HG02885 (cell line): ENCODE measurements at regions not wholly inside any gene's neighbourhood (a gene's known extent, or its start where the extent isn't known, plus 50 kb on each side); places are given as distances from the start of the nearest gene placed in this dataset.

Experiments used
- ATAC-seq: cut with Tn5 transposase; IDR thresholded peaks from one replicate; pipeline ENCODE4 v1.9.1; 2021; ENCODE audit warnings: mild to moderate bottlenecking; ENCODE audit not compliant: unreplicated experiment, poor library complexity

GRCh38 chr4:136056748-136057147 is 1475.5 kb downstream of the PCDH18 start:
- no peak for ATAC-seq

DNA sequence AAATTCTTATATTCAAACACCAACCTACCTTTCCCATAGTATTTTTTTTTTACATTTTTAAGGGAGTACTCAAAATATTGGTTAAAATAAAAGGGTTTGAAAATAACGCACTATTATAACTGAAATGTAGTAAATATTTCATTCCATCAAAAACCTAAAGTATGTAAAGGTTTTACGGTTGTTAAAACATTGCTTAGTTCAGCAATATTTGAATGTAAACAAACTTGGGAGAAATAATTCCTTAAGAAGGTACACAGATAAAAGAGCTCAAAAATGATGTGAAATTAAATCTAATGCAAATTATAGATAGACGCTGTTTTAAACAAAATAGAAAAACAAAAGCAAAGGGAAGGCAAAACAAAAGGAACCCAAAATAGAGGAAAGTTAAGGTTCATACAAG is 1476.9 kb downstream of the PCDH18 start:
- no peak for ATAC-seq

GRCh38 chr4:136036744-136037143 is 1495.5 kb downstream of the PCDH18 start:
- no peak for ATAC-seq

DNA sequence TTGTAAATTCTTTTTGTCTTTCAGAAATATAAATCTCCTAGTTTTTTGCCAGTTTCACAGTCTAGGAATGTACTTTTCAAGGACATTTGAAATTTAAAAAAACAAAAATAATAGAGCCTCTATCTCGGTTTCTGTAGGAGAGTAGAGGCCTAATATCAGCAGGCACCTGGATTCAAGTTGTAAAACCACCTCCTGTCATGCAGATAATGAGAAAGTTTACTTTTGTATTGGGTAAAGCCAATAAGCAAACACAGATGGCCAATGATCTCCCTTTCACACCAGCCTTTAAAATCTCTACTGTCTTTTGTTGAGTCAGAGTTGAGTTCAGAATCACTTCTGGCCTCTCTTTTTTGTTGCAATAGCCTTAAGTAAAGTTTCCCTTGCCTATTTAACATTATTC is 1499.9 kb downstream of the PCDH18 start:
- ATAC-seq: no peak

GRCh38 chr4:136025540-136025939 is 1506.8 kb downstream of the PCDH18 start:
- ATAC-seq: no peak

DNA sequence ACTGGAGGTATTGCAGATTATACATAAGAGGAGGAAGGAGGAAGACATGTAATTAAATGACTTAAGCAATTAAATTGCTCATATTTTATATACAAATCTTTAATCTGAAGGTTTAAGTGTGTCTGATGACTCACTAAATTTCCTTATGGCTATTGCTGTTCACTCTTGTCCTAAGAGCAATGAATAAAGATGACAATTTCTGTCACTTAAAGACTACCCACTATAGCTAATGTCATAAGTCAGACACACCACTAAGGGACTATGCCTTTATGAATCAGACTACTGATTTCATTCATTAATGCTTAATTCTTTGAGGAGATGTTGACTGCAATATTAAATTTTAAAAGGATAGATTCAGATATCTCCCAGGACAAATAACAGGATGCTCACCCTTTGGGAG is 1514.7 kb downstream of the PCDH18 start:
- ATAC-seq: no peak

DNA sequence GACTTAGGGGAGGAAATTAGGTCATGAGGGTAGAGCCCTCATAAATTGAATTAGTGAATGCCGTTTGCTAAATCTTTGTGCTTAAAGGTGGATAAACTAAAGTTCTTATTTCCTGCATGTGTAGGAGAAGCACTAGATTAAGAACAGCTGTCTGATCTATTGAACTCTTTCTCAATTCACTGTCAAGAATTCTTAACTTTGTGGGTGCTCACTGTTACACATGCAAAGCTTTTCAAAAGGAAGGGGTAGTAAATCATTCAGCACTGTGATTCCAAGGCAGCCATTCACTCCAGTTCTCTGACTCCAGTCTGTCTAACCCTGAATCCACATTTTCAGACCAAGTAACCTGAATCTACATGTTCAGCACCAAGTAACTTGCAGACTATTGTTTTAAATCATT is 1520.1 kb downstream of the PCDH18 start:
- no peak for ATAC-seq

GRCh38 chr4:136009258-136009832 is 1522.9 kb downstream of the PCDH18 start:
- no peak for ATAC-seq

- ATAC-seq: no peak
Measured at GRCh38 chr4:136007991-136008390, 1524.3 kb downstream of the PCDH18 start.

DNA sequence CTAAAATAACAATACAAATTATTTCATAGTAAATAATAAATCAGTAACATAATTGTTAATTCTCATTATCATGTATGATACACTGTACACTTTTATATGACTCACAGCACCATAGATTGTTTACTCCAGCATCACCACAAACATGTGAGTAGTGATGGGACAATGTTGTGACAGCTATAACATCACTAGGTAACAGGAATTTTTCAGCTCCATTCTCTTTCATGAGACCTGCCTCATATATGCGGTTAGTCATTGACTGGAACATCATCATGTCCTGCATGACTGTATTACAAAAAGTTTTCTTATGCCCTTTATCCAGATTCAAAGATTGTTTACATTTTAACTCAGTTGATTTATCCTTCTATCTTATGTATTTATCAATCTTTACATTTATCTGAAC is 1530.0 kb downstream of the PCDH18 start:
- ATAC-seq: no peak

DNA sequence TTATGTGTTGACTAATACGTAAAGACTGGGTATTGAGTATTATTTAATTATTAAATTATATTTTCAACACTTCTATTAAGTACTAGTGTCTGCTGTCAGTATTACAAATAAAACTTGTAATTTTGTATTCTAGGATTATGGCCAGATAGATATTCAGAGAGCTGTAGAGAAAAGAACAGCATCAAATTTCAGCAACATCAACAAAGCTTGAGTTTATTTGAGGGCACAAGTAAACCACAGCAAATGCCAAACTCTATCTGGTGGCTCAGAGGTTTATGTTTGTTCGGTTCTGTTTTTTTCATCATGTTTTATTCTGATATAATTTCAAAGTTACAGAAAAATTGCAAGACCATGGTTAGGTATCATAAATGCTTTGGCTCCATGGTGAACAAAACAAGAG is 1530.5 kb downstream of the PCDH18 start:
- ATAC-seq: no peak

GRCh38 chr4:136000246-136000645 is 1532.0 kb downstream of the PCDH18 start:
- no peak for ATAC-seq

GRCh38 chr4:135994360-135994759 is 1537.9 kb downstream of the PCDH18 start:
- no peak for ATAC-seq

GRCh38 chr4:135976860-135977259 is 1555.4 kb downstream of the PCDH18 start:
- ATAC-seq: no peak

DNA sequence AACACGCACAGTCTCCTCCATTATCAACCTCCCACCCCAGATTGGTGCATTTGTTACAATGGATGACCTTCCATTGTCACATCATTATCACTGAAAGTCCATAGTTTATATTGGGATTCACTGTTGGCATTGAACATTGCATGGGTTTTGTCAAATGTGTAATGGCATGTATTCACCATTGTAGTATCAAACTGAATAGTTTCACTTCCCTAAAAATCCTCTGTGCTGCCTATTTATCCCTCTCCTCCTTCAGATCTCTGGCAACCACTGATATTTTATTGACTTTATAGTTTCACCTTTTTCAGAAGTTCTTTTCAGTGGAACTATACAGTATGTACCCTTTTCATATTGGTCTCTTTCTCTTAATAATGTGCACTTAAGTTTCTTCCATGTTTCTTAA is 1565.4 kb downstream of the PCDH18 start:
- peak; percentile 58 for ATAC-seq

DNA sequence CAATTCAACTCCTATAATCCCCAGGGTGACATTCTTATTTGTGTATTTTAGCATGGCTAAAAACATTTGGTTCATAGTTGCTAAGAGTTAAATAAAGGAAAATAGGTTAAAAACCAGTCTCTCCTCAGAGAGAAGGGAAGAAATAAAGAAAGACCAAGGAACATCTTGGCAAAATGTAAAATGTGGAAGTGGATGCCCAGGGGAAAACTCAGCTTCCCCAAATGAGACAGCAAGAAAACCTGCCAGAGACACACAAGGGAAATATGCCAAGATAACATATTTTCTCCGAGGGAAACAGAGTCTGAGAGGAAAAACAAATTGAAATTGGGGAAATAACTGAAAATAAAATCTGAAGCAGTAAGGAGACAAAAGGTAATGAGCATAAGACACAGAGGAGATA is 1569.3 kb downstream of the PCDH18 start:
- ATAC-seq: no peak

DNA sequence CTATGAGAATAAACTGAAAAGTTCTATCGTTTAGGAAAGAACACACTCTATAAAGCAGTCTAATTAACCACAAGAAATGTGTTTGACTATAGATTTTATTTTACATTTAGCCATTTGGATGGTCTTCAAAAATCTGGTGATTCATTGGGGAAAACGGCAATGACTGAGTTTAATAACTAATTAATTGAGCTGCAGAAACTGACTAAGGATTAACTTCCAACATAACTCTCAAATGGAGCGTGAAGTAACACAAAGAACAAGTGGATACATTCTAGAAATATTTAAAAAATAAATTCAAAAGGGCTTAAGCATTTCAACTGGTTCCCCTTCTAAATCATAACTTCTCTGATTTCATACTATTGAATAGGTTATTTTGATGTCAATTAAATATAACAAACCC is 1582.4 kb downstream of the PCDH18 start:
- no peak for ATAC-seq

DNA sequence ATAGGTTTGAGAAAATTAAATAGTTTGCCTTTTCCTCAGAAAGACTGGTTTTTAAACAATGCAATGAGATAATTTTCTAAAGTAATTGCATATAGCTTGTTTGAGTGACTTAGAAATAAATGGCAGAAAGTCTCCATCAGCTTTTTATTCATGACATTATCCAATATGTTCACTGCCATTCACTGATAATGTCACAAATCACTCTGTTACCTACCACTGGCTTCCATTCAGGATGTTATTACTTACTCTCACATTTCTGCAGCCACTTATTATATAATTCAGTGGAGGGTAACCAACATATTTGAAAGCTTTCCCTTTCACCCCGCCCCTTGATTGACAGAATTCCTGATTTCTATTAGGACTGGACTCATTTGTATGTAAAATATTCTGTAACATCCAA is 1583.5 kb downstream of the PCDH18 start:
- ATAC-seq: no peak

DNA sequence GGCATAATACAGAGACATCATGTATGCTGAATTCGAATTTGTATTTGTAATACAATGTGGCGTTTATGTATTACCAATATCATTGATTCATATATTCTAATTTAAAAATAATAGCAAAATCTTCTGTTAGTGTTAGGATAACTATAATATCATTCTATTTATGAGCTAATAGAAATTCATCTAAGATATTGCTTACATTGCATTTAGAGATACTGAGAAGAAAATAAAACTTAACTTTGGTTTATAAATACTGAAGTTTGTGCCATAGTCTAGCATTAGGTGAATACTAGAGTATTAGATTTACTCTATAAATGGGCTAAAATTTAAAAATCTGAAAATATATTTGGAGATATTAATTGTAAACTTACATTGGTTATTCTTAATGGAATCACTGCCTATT is 1590.6 kb downstream of the PCDH18 start:
- no peak for ATAC-seq

DNA sequence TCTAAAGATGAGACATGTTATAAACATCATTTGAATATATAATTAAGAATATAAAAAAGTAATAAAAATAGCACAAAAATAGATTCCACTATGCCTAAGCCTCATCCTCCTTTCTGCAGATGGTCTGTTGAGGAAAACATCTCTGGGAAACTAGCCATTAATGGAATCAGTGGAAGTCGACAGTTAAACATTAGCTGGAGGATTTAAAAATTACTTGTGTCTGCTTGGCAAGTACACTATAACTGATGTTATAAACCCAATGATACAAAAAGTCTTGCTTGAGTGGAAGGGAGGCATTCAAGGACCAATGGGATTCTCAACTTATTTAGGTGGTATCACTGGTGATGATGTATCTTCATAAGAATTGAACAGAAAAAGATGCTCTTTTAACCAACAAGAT is 1598.3 kb downstream of the PCDH18 start:
- ATAC-seq: no peak

DNA sequence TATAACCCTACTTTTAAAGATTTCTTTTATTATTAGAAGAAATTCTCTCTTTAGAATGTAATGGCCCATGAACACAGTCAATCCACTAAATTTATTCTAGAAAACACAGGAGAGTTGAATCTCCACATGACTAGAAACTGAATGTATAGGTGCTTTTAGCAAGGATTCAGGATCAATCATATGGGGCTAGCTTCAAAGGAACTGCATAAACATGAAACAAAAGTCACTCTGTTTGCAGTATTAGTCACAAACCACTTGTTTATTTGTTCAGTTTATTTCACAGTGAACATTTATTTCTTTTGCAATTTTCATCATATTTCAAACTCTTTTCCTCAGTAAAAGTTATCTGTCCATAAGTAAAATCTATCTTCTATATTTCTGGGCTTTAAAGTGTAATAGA is 1604.6 kb downstream of the PCDH18 start:
- no peak for ATAC-seq

- ATAC-seq: no peak
Measured at GRCh38 chr4:135921081-135921480, 1611.2 kb downstream of the PCDH18 start.

- no peak for ATAC-seq
Measured at GRCh38 chr4:135917011-135917410, 1615.3 kb downstream of the PCDH18 start.
